ENCODE measurements at regions not wholly inside any gene's neighbourhood (a gene's known extent, or its start where the extent isn't known, plus 50 kb on each side); places are given as distances from the start of the nearest gene placed in this dataset.

- no peak for DNase-seq
Observed at GRCh38 chr2:206368484-206368883, 74.8 kb upstream of the ADAM23 start.

- no peak for DNase-seq
Observed at GRCh38 chr2:206368933-206369569, 74.3 kb upstream of the ADAM23 start.

GRCh38 chr2:206375956-206376355 is 67.4 kb upstream of the ADAM23 start:
- no peak for DNase-seq

- DNase-seq: no peak
Observed at GRCh38 chr2:206378835-206379234, 64.5 kb upstream of the ADAM23 start.

- no peak for DNase-seq
Observed at GRCh38 chr2:206379266-206379665, 64.1 kb upstream of the ADAM23 start.

- no peak for DNase-seq
Observed at GRCh38 chr2:206379886-206380285, 63.4 kb upstream of the ADAM23 start.

GRCh38 chr2:206381881-206382280 is 61.5 kb upstream of the ADAM23 start:
- DNase-seq: no peak

GRCh38 chr2:206383669-206384068 is 59.7 kb upstream of the ADAM23 start:
- no peak for DNase-seq

GRCh38 chr2:206387808-206388207 is 55.5 kb upstream of the ADAM23 start:
- DNase-seq: no peak

GRCh38 chr2:206388698-206389097 is 54.6 kb upstream of the ADAM23 start:
- DNase-seq: no peak

- DNase-seq: no peak
Observed at GRCh38 chr2:206389164-206389563, 54.2 kb upstream of the ADAM23 start.

GRCh38 chr2:206390181-206390580 is 53.2 kb upstream of the ADAM23 start:
- no peak for DNase-seq

GRCh38 chr2:206392118-206392517 is 51.2 kb upstream of the ADAM23 start:
- peak; percentile 14 for DNase-seq

All from CD4-positive, alpha-beta T cell treated with Interleukin-4 for 1 hour (primary cell).